ENCODE measurements at regions not wholly inside any gene's neighbourhood (a gene's known extent, or its start where the extent isn't known, plus 50 kb on each side); places are given as distances from the start of the nearest gene placed in this dataset.

GRCh38 chr16:80151722-80152111 lies 389.1 kb upstream of the DYNLRB2 start:
- TF ChIP-seq SPI1 (IDR thresholded peaks at IDR 0.05; ENCODE audit: low read depth, low read length) (no peak), TAF1 (IDR thresholded peaks at IDR 0.05; ENCODE audit: low read depth, low read length) (no peak), POLR2A (IDR thresholded peaks at IDR 0.05; ENCODE audit: low read depth, low read length) (no peak), POLR2AphosphoS5 (IDR thresholded peaks at IDR 0.05; ENCODE audit: low read depth, low read length) (no peak), POU2F2 (IDR thresholded peaks at IDR 0.05; ENCODE audit: low read depth, low read length) (no peak)
